IMR-90 (cell line): ENCODE measurements at regions not wholly inside any gene's neighbourhood (a gene's known extent, or its start where the extent isn't known, plus 50 kb on each side); places are given as distances from the start of the nearest gene placed in this dataset.

Experiments
- ATAC-seq: fragments of 200-7000 bp; cut with Tn5 transposase; 2 replicates; pipeline ENCODE4 v1.9.1; 2020; ENCODE audit warnings: low read depth, mild to moderate bottlenecking, moderate library complexity
- BruUV-seq: library from RNA; stranded (reverse); fragments of 400-500 nt; replicated peaks from 2 replicates; lab custom pipeline; 2021; lab: Mats Ljungman, UMichigan
- CTCF ChIA-PET: fragments of 300-600 bp; formaldehyde crosslinking; extraction: SDS; loops from one replicate; lab custom pipeline; 2021; ENCODE audit warnings: antibody characterized with exemption; lab: Yijun Ruan, JAX
- POLR2A ChIA-PET: fragments of 300-600 bp; sonication (Branson Sonifier 250); formaldehyde crosslinking; loops from one replicate; lab custom pipeline; 2022; ENCODE audit warnings: antibody characterized with exemption; ENCODE audit not compliant: unreplicated experiment; lab: Charles Lee
- DNase-seq: peaks from one replicate; pipeline ENCODE4 v3.0.0; 2013
- H2AFZ ChIP-seq: replicated peaks from 2 replicates; pipeline ENCODE3; 2013; ENCODE audit warnings: low read length, mild to moderate bottlenecking; ENCODE audit not compliant: poor library complexity
- H2AK5ac ChIP-seq: 2 replicates; pipeline ENCODE4 v1.6.1; 2013; ENCODE audit warnings: low read depth, low read length, inconsistent platforms
- H2AK9ac ChIP-seq: replicated peaks from 2 replicates; pipeline ENCODE3; 2013; ENCODE audit warnings: mild to moderate bottlenecking, low read depth, low read length, moderate library complexity; ENCODE audit not compliant: poor library complexity
- H2BK120ac ChIP-seq: 2 replicates; pipeline ENCODE4 v1.6.1; 2013; ENCODE audit warnings: low read depth, low read length, inconsistent platforms
- H2BK15ac ChIP-seq: 3 replicates; pipeline ENCODE4 v1.6.1; 2013; ENCODE audit warnings: low read depth, low read length, inconsistent platforms
- H2BK20ac ChIP-seq: 2 replicates; pipeline ENCODE4 v1.6.1; 2013; ENCODE audit warnings: low read depth, mild to moderate bottlenecking, inconsistent platforms, low read length, moderate library complexity
- H2BK5ac ChIP-seq: 2 replicates; pipeline ENCODE4 v1.6.1; 2013; ENCODE audit warnings: mild to moderate bottlenecking, low read depth, low read length, inconsistent platforms; ENCODE audit not compliant: poor library complexity, severe bottlenecking
- H3K14ac ChIP-seq: replicated peaks from 2 replicates; pipeline ENCODE4 v1.6.1; 2013; ENCODE audit warnings: low read depth, low read length, inconsistent platforms
- H3K18ac ChIP-seq: 2 replicates; pipeline ENCODE4 v1.6.1; 2013; ENCODE audit warnings: low read depth, low read length, control low read depth
- H3K23ac ChIP-seq: 2 replicates; pipeline ENCODE4 v1.6.1; 2013; ENCODE audit warnings: low read depth, low read length, inconsistent platforms
- H3K27ac ChIP-seq: 2 replicates; pipeline ENCODE4 v1.5.1; 2013; ENCODE audit warnings: mild to moderate bottlenecking, control low read depth, low read length; ENCODE audit not compliant: insufficient read depth
- H3K27me3 ChIP-seq: 2 replicates; pipeline ENCODE4 v1.6.1; 2013; ENCODE audit warnings: low read length; ENCODE audit not compliant: control insufficient read depth, insufficient read depth
- H3K36me3 ChIP-seq: 2 replicates; pipeline ENCODE4 v1.6.1; 2013; ENCODE audit warnings: low read length, mixed read lengths; ENCODE audit not compliant: control insufficient read depth, insufficient read depth
- H3K4ac ChIP-seq: 2 replicates; pipeline ENCODE4 v1.6.1; 2013; ENCODE audit warnings: low read depth, low read length, inconsistent platforms
- H3K4me1 ChIP-seq: 2 replicates; pipeline ENCODE4 v1.6.1; 2013; ENCODE audit warnings: low read length, mixed read lengths; ENCODE audit not compliant: control insufficient read depth, insufficient read depth
- H3K4me2 ChIP-seq: 2 replicates; pipeline ENCODE4 v1.6.1; 2013; ENCODE audit warnings: low read depth, mild to moderate bottlenecking, control low read depth, low read length, moderate library complexity
- H3K4me3 ChIP-seq: 2 replicates; pipeline ENCODE4 v1.5.1; 2013; ENCODE audit warnings: low read depth, mild to moderate bottlenecking, control low read depth, low read length, moderate library complexity; ENCODE audit not compliant: insufficient read depth
- H3K56ac ChIP-seq: 2 replicates; pipeline ENCODE4 v1.6.1; 2013; ENCODE audit warnings: low read length, inconsistent platforms; ENCODE audit not compliant: insufficient read depth; ENCODE audit errors: extremely low read depth
- H3K79me1 ChIP-seq, 2 experiments: 2 replicates each; pipeline ENCODE4 v1.6.1; 2013; ENCODE audit warnings: low read length in 2 of 2, inconsistent platforms in 1 of 2, low read depth in 1 of 2
- H3K9ac ChIP-seq: 2 replicates; pipeline ENCODE4 v1.6.1; 2013; ENCODE audit warnings: low read depth, low read length, control low read depth
- H3K9me1 ChIP-seq: 2 replicates; pipeline ENCODE4 v1.6.1; 2013; ENCODE audit warnings: low read length, inconsistent platforms; ENCODE audit not compliant: insufficient read depth
- H3K9me3 ChIP-seq: 2 replicates; pipeline ENCODE4 v1.6.1; 2013; ENCODE audit warnings: low read length; ENCODE audit not compliant: control insufficient read depth, insufficient read depth
- H4K20me1 ChIP-seq: 2 replicates; pipeline ENCODE4 v1.6.1; 2013; ENCODE audit warnings: low read length, inconsistent platforms; ENCODE audit not compliant: insufficient read depth
- H4K5ac ChIP-seq: 2 replicates; pipeline ENCODE4 v1.6.1; 2013; ENCODE audit warnings: mild to moderate bottlenecking, low read depth, low read length, control low read depth
- H4K8ac ChIP-seq, 2 experiments: 2 replicates each; pipeline ENCODE4 v1.6.1; 2013; ENCODE audit warnings: low read depth in 2 of 2, low read length in 2 of 2, control low read depth in 1 of 2, inconsistent platforms in 1 of 2
- H4K91ac ChIP-seq: 2 replicates; pipeline ENCODE4 v1.6.1; 2013; ENCODE audit warnings: low read depth, low read length, inconsistent platforms; ENCODE audit not compliant: insufficient read depth
- BHLHE40 ChIP-seq: fragments of 150-350 bp; IDR thresholded peaks from 2 replicates; pipeline ENCODE4 v1.6.1; 2016; ENCODE audit warnings: mild to moderate bottlenecking, low read depth, low read length
- CEBPB ChIP-seq: IDR thresholded peaks from 2 replicates; pipeline ENCODE4 v1.6.1; 2012; ENCODE audit warnings: low read depth, low read length, improper control_type of control experiment
- CHD1 ChIP-seq: IDR thresholded peaks from 2 replicates; pipeline ENCODE4 v1.6.1; 2012; ENCODE audit warnings: low read depth, low read length, improper control_type of control experiment
- ELK1 ChIP-seq: fragments of 150-350 bp; IDR thresholded peaks from 2 replicates; pipeline ENCODE4 v1.6.1; 2016; ENCODE audit warnings: low read depth, mild to moderate bottlenecking, low read length, moderate library complexity, borderline replicate concordance
- MAFK ChIP-seq: IDR thresholded peaks from 2 replicates; pipeline ENCODE4 v1.6.1; 2012; ENCODE audit warnings: low read depth, low read length, improper control_type of control experiment
- MAZ ChIP-seq: IDR thresholded peaks from 2 replicates; pipeline ENCODE4 v1.6.1; 2012; ENCODE audit warnings: low read depth, mild to moderate bottlenecking, low read length, improper control_type of control experiment, moderate library complexity, borderline replicate concordance
- MXI1 ChIP-seq: IDR thresholded peaks from 2 replicates; pipeline ENCODE4 v1.6.1; 2012; ENCODE audit warnings: low read depth, mild to moderate bottlenecking, low read length, moderate library complexity, borderline replicate concordance
- NFE2L2 ChIP-seq: fragments of 150-350 bp; IDR thresholded peaks from 2 replicates; pipeline ENCODE4 v1.6.1; 2016; ENCODE audit warnings: low read depth, mild to moderate bottlenecking, low read length
- POLR2A ChIP-seq: IDR thresholded peaks from 2 replicates; pipeline ENCODE4 v1.6.1; 2012; ENCODE audit warnings: mild to moderate bottlenecking, low read depth, low read length
- RAD21 ChIP-seq: IDR thresholded peaks from 2 replicates; pipeline ENCODE4 v1.6.1; 2012; ENCODE audit warnings: low read length, improper control_type of control experiment
- RCOR1 ChIP-seq: IDR thresholded peaks from 2 replicates; pipeline ENCODE4 v1.6.1; 2012; ENCODE audit warnings: mild to moderate bottlenecking, low read length, improper control_type of control experiment; ENCODE audit not compliant: insufficient replicate concordance
- RFX5 ChIP-seq: IDR thresholded peaks from 2 replicates; pipeline ENCODE4 v1.8.0; 2012; ENCODE audit warnings: low read depth, mild to moderate bottlenecking, low read length, moderate library complexity
- SMC3 ChIP-seq: fragments of 150-350 bp; IDR thresholded peaks from 2 replicates; pipeline ENCODE4 v1.6.1; 2016; ENCODE audit warnings: low read depth, mild to moderate bottlenecking, antibody characterized with exemption, low read length, moderate library complexity
- USF2 ChIP-seq: fragments of 150-350 bp; IDR thresholded peaks from 2 replicates; pipeline ENCODE4 v1.6.1; 2017; ENCODE audit warnings: mild to moderate bottlenecking, antibody characterized with exemption, low read length, low read depth
- WGBS, 2 experiments: methylation state at CpG; one replicate each; pipeline versions ENCODE4 v1.1.5 to v1.1.7; 2013; ENCODE audit warnings: missing lambda C conversion rate in 2 of 2; ENCODE audit not compliant: insufficient read length in 1 of 2; ENCODE audit errors: extremely low coverage in 2 of 2; 5-methylcytosine and 5-hydroxymethylcytosine counted together
- dilution Hi-C: fragments of 300-500 bp; cut with HindIII; formaldehyde crosslinking; loops from one replicate; pipeline ENCODE4 v1.14.3; 2018; ENCODE audit warnings: low sequenced_read_pairs; ENCODE audit not compliant: unreplicated experiment
- in situ Hi-C: fragments of 300-500 bp; cut with MboI; formaldehyde crosslinking; loops from 3 replicates; pipeline ENCODE4 v1.14.3; 2019; ENCODE audit warnings: low sequenced_read_pairs, inconsistent platforms, mixed read lengths
- intact Hi-C: fragments of 100-400 bp; cut with micrococcal nuclease; formaldehyde crosslinking; loops from 2 replicates; pipeline ENCODE4 v1.10.0; 2022
- TF ChIP-seq, protein P1 (sequence below): conservative IDR thresholded peaks from 2 replicates; pipeline ENCODE4 v1.5.1; 2012; ENCODE audit warnings: mild to moderate bottlenecking, low read depth, low read length, improper control_type of control experiment

GRCh38 chr10:89148061-89148460, 59.1 kb downstream of the CH25H start:
- Histone ChIP-seq H4K91ac (no peak overlapping the region; the same call in 1 of the 2 replicates), H4K8ac (peak overlapping the region in 1 of 2 experiments; percentile 52; a peak in 1 of 4 replicates), H3K79me1 (no peaks in the 10 kb centered on the region), H3K18ac (peak overlapping the region; percentile 85), H2AFZ (no peak overlapping the region), H4K20me1 (no peaks in the 10 kb centered on the region), H3K4me1 (peaks cover 7% of the 10 kb centered on the region), H3K4ac (no peak overlapping the region), H3K4me3 (no peak overlapping the region), H3K36me3 (no peaks in the 10 kb centered on the region), H3K4me2 (no peak overlapping the region), H3K23ac (no peak overlapping the region), H3K9me1 (0 out of 2 replicates have a peak, but pooled peaks cover 2% of the 10 kb centered on the region), H3K9ac (no peak overlapping the region), H3K27ac (no peak overlapping the region), H3K14ac (no peak overlapping the region), H2BK5ac (peak overlapping the region; percentile 92), H3K9me3 (peaks cover 2% of the 10 kb centered on the region; the same call in 1 of the 2 replicates), H2BK15ac (no peak overlapping the region; the same call in 1 of the 3 replicates), H2AK9ac (no peak overlapping the region), H3K27me3 (no peaks in the 10 kb centered on the region; the same call in 1 of the 2 replicates), H3K56ac (no peak overlapping the region), H2AK5ac (peak overlapping the region; percentile 15; the same call in 1 of the 2 replicates), H2BK120ac (peak overlapping the region; percentile 33; the same call in 1 of the 2 replicates), H4K5ac (peak overlapping the region; percentile 42; the same call in 1 of the 2 replicates), H2BK20ac (peak overlapping the region; percentile 43; the same call in 1 of the 2 replicates)
- no CpG with 5 or more reads among the region's 5 CpGs for WGBS, 2 experiments
- POLR2A ChIA-PET, result no interaction called here
- intact Hi-C loops (no loop called here), in situ Hi-C loops (no loop called here), dilution Hi-C loops (no loop called here)
- no TSS peak for BruUV-seq
- ATAC-seq (no peak), DNase-seq (no peak)
- CTCF ChIA-PET, result no interaction called here
- TF ChIP-seq CEBPB (no peak), BHLHE40 (no peak), RFX5 (no peak), USF2 (no peak), CHD1 (no peak), ELK1 (no peak), POLR2A (no peak), MXI1 (no peak), SMC3 (no peak), MAFK (no peak), RCOR1 (no peak), NFE2L2 (no peak), MAZ (no peak), RAD21 (no peak)
- TF ChIP-seq, protein P1, sequence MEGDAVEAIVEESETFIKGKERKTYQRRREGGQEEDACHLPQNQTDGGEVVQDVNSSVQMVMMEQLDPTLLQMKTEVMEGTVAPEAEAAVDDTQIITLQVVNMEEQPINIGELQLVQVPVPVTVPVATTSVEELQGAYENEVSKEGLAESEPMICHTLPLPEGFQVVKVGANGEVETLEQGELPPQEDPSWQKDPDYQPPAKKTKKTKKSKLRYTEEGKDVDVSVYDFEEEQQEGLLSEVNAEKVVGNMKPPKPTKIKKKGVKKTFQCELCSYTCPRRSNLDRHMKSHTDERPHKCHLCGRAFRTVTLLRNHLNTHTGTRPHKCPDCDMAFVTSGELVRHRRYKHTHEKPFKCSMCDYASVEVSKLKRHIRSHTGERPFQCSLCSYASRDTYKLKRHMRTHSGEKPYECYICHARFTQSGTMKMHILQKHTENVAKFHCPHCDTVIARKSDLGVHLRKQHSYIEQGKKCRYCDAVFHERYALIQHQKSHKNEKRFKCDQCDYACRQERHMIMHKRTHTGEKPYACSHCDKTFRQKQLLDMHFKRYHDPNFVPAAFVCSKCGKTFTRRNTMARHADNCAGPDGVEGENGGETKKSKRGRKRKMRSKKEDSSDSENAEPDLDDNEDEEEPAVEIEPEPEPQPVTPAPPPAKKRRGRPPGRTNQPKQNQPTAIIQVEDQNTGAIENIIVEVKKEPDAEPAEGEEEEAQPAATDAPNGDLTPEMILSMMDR, result no peak
